ENCODE measurements at regions not wholly inside any gene's neighbourhood (a gene's known extent, or its start where the extent isn't known, plus 50 kb on each side); places are given as distances from the start of the nearest gene placed in this dataset.

- DNase-seq (ENCODE audit: low read depth), result no peak
- no peak overlapping the region for H3K4me3 ChIP-seq (ENCODE audit: control insufficient read depth, low read depth, low read length)
- TF ChIP-seq CTCF (conservative IDR thresholded peaks at IDR 0.05; ENCODE audit: control insufficient read depth, insufficient read depth, low read depth, low read length), result no peak
These were observed 464.6 kb upstream of the PKN2 start for GRCh38 chr1:88219521-88219920.

GRCh38 chr1:88221411-88221810, 462.7 kb upstream of the PKN2 start:
- DNase-seq (ENCODE audit: low read depth), result no peak
- no peak for TF ChIP-seq CTCF (conservative IDR thresholded peaks at IDR 0.05; ENCODE audit: control insufficient read depth, insufficient read depth, low read depth, low read length)
- H3K4me3 ChIP-seq (ENCODE audit: control insufficient read depth, low read depth, low read length), result no peak overlapping the region

- H3K4me3 ChIP-seq (ENCODE audit: control insufficient read depth, low read depth, low read length), result no peak overlapping the region
- no peak for DNase-seq (ENCODE audit: low read depth)
- no peak for TF ChIP-seq CTCF (conservative IDR thresholded peaks at IDR 0.05; ENCODE audit: control insufficient read depth, insufficient read depth, low read depth, low read length)
These were observed 459.2 kb upstream of the PKN2 start for GRCh38 chr1:88224906-88225305.

GRCh38 chr1:88228114-88228513, 456.0 kb upstream of the PKN2 start:
- DNase-seq (ENCODE audit: low read depth), result no peak
- no peak overlapping the region for H3K4me3 ChIP-seq (ENCODE audit: control insufficient read depth, low read depth, low read length)
- TF ChIP-seq CTCF (conservative IDR thresholded peaks at IDR 0.05; ENCODE audit: control insufficient read depth, insufficient read depth, low read depth, low read length), result no peak

- no peak for TF ChIP-seq CTCF (conservative IDR thresholded peaks at IDR 0.05; ENCODE audit: control insufficient read depth, insufficient read depth, low read depth, low read length)
- no peak overlapping the region for H3K4me3 ChIP-seq (ENCODE audit: control insufficient read depth, low read depth, low read length)
- no peak for DNase-seq (ENCODE audit: low read depth)
These were observed 453.9 kb upstream of the PKN2 start for GRCh38 chr1:88230126-88230525.

DNA sequence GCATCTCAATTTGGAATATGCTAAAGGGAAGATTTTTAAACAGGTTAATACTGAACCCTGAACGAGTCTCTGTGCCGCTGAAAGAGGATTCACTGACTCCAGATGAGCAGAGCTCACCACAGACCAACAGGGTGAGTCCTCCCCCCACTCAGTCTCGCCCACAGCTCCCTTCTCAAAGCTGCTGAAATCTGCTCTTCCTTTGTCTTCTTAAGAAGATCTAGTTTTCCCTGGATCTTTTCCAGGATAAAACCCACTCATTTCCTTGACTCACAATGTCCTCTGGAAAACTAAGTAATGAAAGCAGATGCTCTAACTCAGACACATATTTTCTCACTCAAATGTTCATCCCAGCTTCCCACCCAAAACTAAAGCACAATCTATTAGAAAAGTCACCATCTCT, 447.0 kb upstream of the PKN2 start:
- peak; percentile 79 for DNase-seq (ENCODE audit: low read depth)
- H3K4me3 ChIP-seq (ENCODE audit: control insufficient read depth, low read depth, low read length), result no peak overlapping the region
- no peak for TF ChIP-seq CTCF (conservative IDR thresholded peaks at IDR 0.05; ENCODE audit: control insufficient read depth, insufficient read depth, low read depth, low read length)

GRCh38 chr1:88239205-88239604, 444.9 kb upstream of the PKN2 start:
- no peak for TF ChIP-seq CTCF (conservative IDR thresholded peaks at IDR 0.05; ENCODE audit: control insufficient read depth, insufficient read depth, low read depth, low read length)
- no peak for DNase-seq (ENCODE audit: low read depth)
- no peak overlapping the region for H3K4me3 ChIP-seq (ENCODE audit: control insufficient read depth, low read depth, low read length)

All from fibroblast of mammary gland (primary cell).